Calu3 (cell line): ENCODE measurements at regions not wholly inside any gene's neighbourhood (a gene's known extent, or its start where the extent isn't known, plus 50 kb on each side); places are given as distances from the start of the nearest gene placed in this dataset.

Source experiments
- BruUV-seq: library from RNA; stranded (reverse); fragments of 400-500 nt; replicated peaks from 2 replicates; lab custom pipeline; 2021; lab: Mats Ljungman, UMichigan
- CTCF ChIA-PET: fragments of 300-600 bp; sonication (Branson Sonifier 250); formaldehyde crosslinking; loops from one replicate; lab custom pipeline; 2022; ENCODE audit warnings: antibody characterized with exemption; lab: Charles Lee
- DNase-seq: peaks from one replicate; pipeline ENCODE4 v3.0.0; 2022
- H3K27ac Mint-ChIP-seq: one replicate; pipeline ENCODE4 v1.8.0; 2022; ENCODE audit warnings: mixed read lengths; ENCODE audit not compliant: unreplicated experiment
- H3K27me3 Mint-ChIP-seq: one replicate; pipeline ENCODE4 v1.8.0; 2022; ENCODE audit warnings: mixed read lengths; ENCODE audit not compliant: unreplicated experiment
- H3K36me3 Mint-ChIP-seq: one replicate; pipeline ENCODE4 v1.8.0; 2022; ENCODE audit warnings: mild to moderate bottlenecking, moderate library complexity, mixed read lengths; ENCODE audit not compliant: insufficient read depth, unreplicated experiment
- H3K4me1 Mint-ChIP-seq: one replicate; pipeline ENCODE4 v1.8.0; 2022; ENCODE audit warnings: mild to moderate bottlenecking, low read depth, mixed read lengths; ENCODE audit not compliant: unreplicated experiment
- H3K4me3 Mint-ChIP-seq: one replicate; pipeline ENCODE4 v1.8.0; 2022; ENCODE audit warnings: mild to moderate bottlenecking, low read depth, moderate library complexity, mixed read lengths; ENCODE audit not compliant: unreplicated experiment
- H3K9me3 Mint-ChIP-seq: one replicate; pipeline ENCODE4 v1.8.0; 2022; ENCODE audit warnings: low read depth, mixed read lengths; ENCODE audit not compliant: unreplicated experiment
- CTCF ChIP-seq: fragments of 200-600 bp; IDR thresholded peaks from one replicate; pipeline ENCODE4 v1.8.0; 2022; ENCODE audit warnings: antibody characterized with exemption; ENCODE audit not compliant: unreplicated experiment
- intact Hi-C: fragments of 100-400 bp; cut with micrococcal nuclease; formaldehyde crosslinking; loops from one replicate; pipeline ENCODE4 v1.10.0; 2022; ENCODE audit not compliant: unreplicated experiment

GRCh38 chr20:21801193-21801592 lies 95.7 kb downstream of the PAX1 start:
- Mint-ChIP-seq H3K4me1 (no peaks in the 10 kb centered on the region), H3K27me3 (no peaks in the 10 kb centered on the region), H3K9me3 (peaks cover 5% of the 10 kb centered on the region), H3K4me3 (no peak overlapping the region), H3K36me3 (no peaks in the 10 kb centered on the region), H3K27ac (no peak overlapping the region)
- intact Hi-C loops = no loop called here
- CTCF ChIA-PET = no interaction called here
- DNase-seq = no peak
- BruUV-seq = no TSS peak
- no peak for TF ChIP-seq CTCF

GRCh38 chr20:21798384-21798783 lies 92.9 kb downstream of the PAX1 start:
- intact Hi-C loops = no loop called here
- DNase-seq = no peak
- no TSS peak for BruUV-seq
- H3K4me3 Mint-ChIP-seq = no peak overlapping the region
- H3K27ac Mint-ChIP-seq = no peak overlapping the region
- H3K9me3 Mint-ChIP-seq = peaks cover 5% of the 10 kb centered on the region
- no peaks in the 10 kb centered on the region for H3K4me1 Mint-ChIP-seq
- H3K27me3 Mint-ChIP-seq = no peaks in the 10 kb centered on the region
- TF ChIP-seq CTCF = no peak
- no peaks in the 10 kb centered on the region for H3K36me3 Mint-ChIP-seq
- CTCF ChIA-PET = no interaction called here

DNA sequence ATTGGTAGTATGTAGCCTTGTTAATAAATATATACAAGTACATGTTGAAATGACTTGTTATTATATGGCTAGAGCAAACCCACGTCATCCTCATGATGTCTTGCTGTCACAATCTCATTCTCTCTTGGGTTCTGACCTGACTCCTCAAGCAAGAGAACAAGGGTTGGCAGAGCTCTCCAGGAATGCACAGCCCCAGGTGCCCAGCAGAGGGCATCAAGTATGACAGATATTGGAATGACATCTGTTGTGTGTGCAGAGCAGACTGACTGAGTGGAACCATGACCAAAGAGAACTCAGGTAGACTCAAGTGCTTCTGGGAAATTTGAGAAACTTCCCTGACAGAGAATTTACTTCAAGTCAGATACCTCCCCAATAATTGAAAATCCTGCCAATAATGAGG lies 90.6 kb downstream of the PAX1 start:
- no peak for TF ChIP-seq CTCF
- BruUV-seq = no TSS peak
- no peak for DNase-seq
- Mint-ChIP-seq H3K9me3 (peaks cover 5% of the 10 kb centered on the region), H3K36me3 (no peaks in the 10 kb centered on the region), H3K27me3 (no peaks in the 10 kb centered on the region), H3K4me3 (no peak overlapping the region), H3K4me1 (no peaks in the 10 kb centered on the region), H3K27ac (no peak overlapping the region)
- intact Hi-C loops = no loop called here
- CTCF ChIA-PET = no interaction called here

DNA sequence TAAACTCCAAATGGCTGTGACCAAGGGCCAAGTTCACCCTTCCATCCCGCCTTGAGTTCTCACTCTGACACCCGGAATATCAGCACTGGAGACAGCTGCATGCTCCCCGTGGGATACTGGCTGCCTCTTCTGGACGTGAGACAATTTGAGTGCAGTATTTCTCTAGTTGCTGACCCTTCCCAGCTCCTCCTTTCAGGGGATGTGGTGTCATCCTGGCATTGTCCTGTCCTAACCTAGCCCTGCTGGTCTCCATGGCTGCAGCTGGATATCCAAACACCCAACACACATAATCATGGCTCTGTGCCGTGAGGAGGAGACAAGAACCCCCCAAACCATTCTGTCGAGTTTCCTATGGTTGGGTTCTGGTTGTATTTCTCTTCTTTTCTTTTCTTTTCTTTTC lies 82.6 kb downstream of the PAX1 start:
- BruUV-seq = no TSS peak
- H3K4me1 Mint-ChIP-seq = no peaks in the 10 kb centered on the region
- no peaks in the 10 kb centered on the region for H3K36me3 Mint-ChIP-seq
- H3K27me3 Mint-ChIP-seq = no peaks in the 10 kb centered on the region
- no peak for DNase-seq
- H3K9me3 Mint-ChIP-seq = peaks cover 7% of the 10 kb centered on the region
- intact Hi-C loops = no loop called here
- H3K27ac Mint-ChIP-seq = no peak overlapping the region
- CTCF ChIA-PET = no interaction called here
- no peak overlapping the region for H3K4me3 Mint-ChIP-seq
- TF ChIP-seq CTCF = no peak
